ENCODE measurements at regions not wholly inside any gene's neighbourhood (a gene's known extent, or its start where the extent isn't known, plus 50 kb on each side); places are given as distances from the start of the nearest gene placed in this dataset.

DNA sequence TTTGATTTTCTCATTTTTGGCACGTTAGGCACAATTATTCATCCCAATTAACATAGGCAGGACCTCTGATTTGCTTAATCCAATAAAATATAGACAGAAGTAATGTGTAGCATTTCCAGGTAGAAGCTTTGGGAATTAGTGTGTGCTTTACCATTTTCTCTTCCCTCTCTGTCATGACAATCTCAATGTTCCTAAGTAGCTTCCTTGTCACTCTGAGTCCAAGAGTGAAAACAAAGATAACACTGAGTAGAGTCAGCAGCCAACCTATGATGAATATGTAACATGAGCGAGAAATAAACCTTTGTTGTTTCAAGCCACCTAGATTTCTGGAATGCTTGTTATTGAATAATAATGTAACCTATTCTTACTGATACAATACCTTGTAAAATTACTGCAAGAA lies 283.8 kb downstream of the OMA1 start:
- intact Hi-C loops (cut with micrococcal nuclease; ENCODE audit: unreplicated experiment): no loop called here
- TF ChIP-seq CTCF (conservative IDR thresholded peaks at IDR 0.05; ENCODE audit: low read depth, low read length) (no peak), EZH2 (IDR thresholded peaks at IDR 0.05; ENCODE audit: borderline replicate concordance, low read depth, low read length, poor library complexity, severe bottlenecking) (no peak)
- Histone ChIP-seq H3K4me1 (ENCODE audit: insufficient read depth, low read length, poor library complexity, severe bottlenecking) (no peaks in the 10 kb centered on the region), H3K9me3 (ENCODE audit: low read depth, low read length, poor library complexity, severe bottlenecking) (no peaks in the 10 kb centered on the region), H3K27ac (ENCODE audit: low read depth, low read length, poor library complexity, severe bottlenecking) (no peak overlapping the region), H3K4me3 (ENCODE audit: low read depth, low read length, poor library complexity, severe bottlenecking) (no peak overlapping the region), H3K27me3 (replicated peaks; ENCODE audit: insufficient read depth, low read depth, low read length, poor library complexity) (no peaks in the 10 kb centered on the region), H3K36me3 (ENCODE audit: insufficient read depth, low read length, poor library complexity, severe bottlenecking) (no peaks in the 10 kb centered on the region)
- ChIA-PET POLR2A (ENCODE audit: low non-redundant PET) (no interaction called here), CTCF (no interaction called here)
- DNase-seq (ENCODE audit: low spot score): no peak
- BruUV-seq (replicated peaks): no TSS peak

DNA sequence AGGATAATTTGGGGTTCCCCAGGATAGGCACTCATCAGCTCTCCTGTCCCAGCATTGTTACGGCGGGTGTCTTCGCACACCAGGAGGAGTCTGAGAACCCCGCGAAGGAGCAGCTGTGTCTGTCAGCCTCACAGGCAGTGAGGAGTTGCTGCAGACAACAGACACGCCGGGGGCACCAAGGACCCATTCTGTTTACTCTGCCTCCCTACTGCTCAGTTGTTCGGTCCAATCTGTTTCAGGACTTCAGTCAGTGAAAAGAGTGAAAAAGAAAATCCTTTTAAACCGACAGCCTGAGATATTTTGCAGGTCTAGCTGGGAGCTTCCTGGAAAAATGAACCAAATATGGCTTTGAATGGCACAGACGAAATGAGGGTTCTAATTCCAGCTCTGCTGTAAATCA lies 288.4 kb downstream of the OMA1 start:
- H3K27ac ChIP-seq (ENCODE audit: low read depth, low read length, poor library complexity, severe bottlenecking): no peak overlapping the region

DNA sequence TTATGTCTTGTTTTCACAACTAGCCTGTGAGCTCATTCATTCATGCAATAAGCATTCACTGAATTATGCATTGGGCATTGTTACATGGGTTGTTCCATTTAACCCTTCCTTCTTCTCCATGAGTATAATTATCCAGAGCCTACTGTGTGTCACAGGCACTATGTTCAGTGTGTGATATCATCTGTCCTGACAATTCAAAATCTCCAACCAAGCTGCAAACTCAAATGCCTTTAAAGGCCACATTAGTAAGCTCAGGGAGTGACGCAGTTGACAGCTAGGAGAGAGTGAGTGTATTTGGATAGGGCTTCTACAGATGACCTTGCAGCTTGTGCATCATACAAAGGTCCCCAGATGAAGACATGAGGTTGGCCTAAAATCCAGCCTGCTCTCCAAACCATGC lies 289.5 kb downstream of the OMA1 start:
- no TSS peak for BruUV-seq (replicated peaks)
- no peaks in the 10 kb centered on the region for H3K4me1 ChIP-seq (ENCODE audit: insufficient read depth, low read length, poor library complexity, severe bottlenecking)
- H3K36me3 ChIP-seq (ENCODE audit: insufficient read depth, low read length, poor library complexity, severe bottlenecking): no peaks in the 10 kb centered on the region
- ChIA-PET CTCF (no interaction called here), POLR2A (ENCODE audit: low non-redundant PET) (no interaction called here)
- DNase-seq (ENCODE audit: low spot score): no peak
- intact Hi-C loops (cut with micrococcal nuclease; ENCODE audit: unreplicated experiment): no loop called here
- no peaks in the 10 kb centered on the region for H3K27me3 ChIP-seq (replicated peaks; ENCODE audit: insufficient read depth, low read depth, low read length, poor library complexity)
- H3K27ac ChIP-seq (ENCODE audit: low read depth, low read length, poor library complexity, severe bottlenecking): no peak overlapping the region
- no peaks in the 10 kb centered on the region for H3K9me3 ChIP-seq (ENCODE audit: low read depth, low read length, poor library complexity, severe bottlenecking)
- no peak overlapping the region for H3K4me3 ChIP-seq (ENCODE audit: low read depth, low read length, poor library complexity, severe bottlenecking)
- TF ChIP-seq EZH2 (IDR thresholded peaks at IDR 0.05; ENCODE audit: borderline replicate concordance, low read depth, low read length, poor library complexity, severe bottlenecking): no peak
- TF ChIP-seq CTCF (conservative IDR thresholded peaks at IDR 0.05; ENCODE audit: low read depth, low read length): no peak

More for the DNA sequence above, 288.4 kb downstream of the OMA1 start:
- intact Hi-C loops (cut with micrococcal nuclease; ENCODE audit: unreplicated experiment): no loop called here
- POLR2A ChIA-PET (ENCODE audit: low non-redundant PET): no interaction called here
- H3K36me3 ChIP-seq (ENCODE audit: insufficient read depth, low read length, poor library complexity, severe bottlenecking): no peaks in the 10 kb centered on the region
- H3K4me1 ChIP-seq (ENCODE audit: insufficient read depth, low read length, poor library complexity, severe bottlenecking): no peaks in the 10 kb centered on the region
- H3K27me3 ChIP-seq (replicated peaks; ENCODE audit: insufficient read depth, low read depth, low read length, poor library complexity): no peaks in the 10 kb centered on the region
- BruUV-seq (replicated peaks): no TSS peak
- H3K4me3 ChIP-seq (ENCODE audit: low read depth, low read length, poor library complexity, severe bottlenecking): no peak overlapping the region
- CTCF ChIA-PET: no interaction called here
- DNase-seq (ENCODE audit: low spot score): no peak
- no peaks in the 10 kb centered on the region for H3K9me3 ChIP-seq (ENCODE audit: low read depth, low read length, poor library complexity, severe bottlenecking)
- TF ChIP-seq EZH2 (IDR thresholded peaks at IDR 0.05; ENCODE audit: borderline replicate concordance, low read depth, low read length, poor library complexity, severe bottlenecking): no peak
- TF ChIP-seq CTCF (conservative IDR thresholded peaks at IDR 0.05; ENCODE audit: low read depth, low read length): no peak
